A549 (cell line): ENCODE measurements at regions not wholly inside any gene's neighbourhood (a gene's known extent, or its start where the extent isn't known, plus 50 kb on each side); places are given as distances from the start of the nearest gene placed in this dataset.

Source experiments
- ATAC-seq, 2 experiments: fragments of 200-7000 bp in 1 of 2; fragments of >200 bp in 1 of 2; cut with Nextera tagmentation in 1 of 2; cut with Tn5 transposase in 1 of 2; 3 replicates each; pipeline versions ENCODE4 v1.8.0 to v1.9.1; 2018 to 2020; ENCODE audit warnings: mild to moderate bottlenecking in 1 of 2, moderate library complexity in 1 of 2
- CTCF ChIA-PET: fragments of 300-600 bp; sonication (Branson Sonifier 250); formaldehyde crosslinking; extraction: SDS; loops from one replicate; lab custom pipeline; 2021; ENCODE audit warnings: antibody characterized with exemption, inconsistent platforms; lab: Yijun Ruan, JAX
- POLR2A ChIA-PET: fragments of 350-600 bp; formaldehyde crosslinking; extraction: SDS; loops from one replicate; lab custom pipeline; 2021; ENCODE audit warnings: antibody characterized with exemption, inconsistent platforms; lab: Yijun Ruan, JAX
- DNase-seq, 2 experiments: peaks; one replicate each; pipeline versions ENCODE4 v3.0.0 to v3.0.0-alpha.2; 2011 to 2016; ENCODE audit warnings: low read depth in 1 of 2, low spot score in 1 of 2
- FAIRE-seq: peaks from 2 replicates; lab custom pipeline; 2011; peaks lifted over from hg19 to GRCh38; lab: Jason Lieb, UNC
- H3K27ac ChIP-seq, 2 experiments: fragments of >200 bp; sonication (Bioruptor Twin); formaldehyde crosslinking; 3 replicates each; pipeline ENCODE4 v1.5.1; 2016 to 2017
- H3K4me1 ChIP-seq: fragments of >200 bp; sonication (Bioruptor Twin); formaldehyde crosslinking; 3 replicates; pipeline ENCODE4 v1.6.1; 2016
- H3K4me2 ChIP-seq: fragments of >200 bp; sonication (Bioruptor Twin); formaldehyde crosslinking; 3 replicates; pipeline ENCODE4 v1.6.1; 2016
- H3K4me3 ChIP-seq: fragments of >200 bp; sonication (Bioruptor Twin); formaldehyde crosslinking; 3 replicates; pipeline ENCODE4 v1.5.1; 2016
- H3K9me3 ChIP-seq: fragments of >200 bp; sonication (Bioruptor Twin); formaldehyde crosslinking; 3 replicates; pipeline ENCODE4 v1.6.1; 2016
- BCL3 ChIP-seq: fragments of >200 bp; sonication (Bioruptor Twin); formaldehyde crosslinking; IDR thresholded peaks from 3 replicates; pipeline ENCODE4 v1.6.1; 2016
- BHLHE40 ChIP-seq: IDR thresholded peaks from 2 replicates; pipeline ENCODE4 v1.6.1; 2012; ENCODE audit warnings: low read depth, low read length, inconsistent platforms
- CBX2 ChIP-seq: fragments of 200-600 bp; sonication (generic); IDR thresholded peaks from 2 replicates; pipeline ENCODE4 v1.6.1; 2016; ENCODE audit warnings: low read depth, mild to moderate bottlenecking, borderline replicate concordance
- CEBPB ChIP-seq, 2 experiments: fragments of >200 bp in 1 of 2; sonication (Bioruptor Twin) in 1 of 2; formaldehyde crosslinking in 1 of 2; IDR thresholded peaks; 2 replicates each; pipeline ENCODE4 v1.6.1; 2012 to 2016
- CTCF ChIP-seq: fragments of >200 bp; sonication (Bioruptor Twin); formaldehyde crosslinking; IDR thresholded peaks from 3 replicates; pipeline ENCODE4 v1.5.1; 2016
- FOSB ChIP-seq: fragments of 250-450 bp; sonication (Bioruptor Pico); IDR thresholded peaks from 2 replicates; pipeline ENCODE4 v1.5.0; 2020; ENCODE audit warnings: mild to moderate bottlenecking, moderate library complexity
- FOXS1 ChIP-seq: fragments of 250-450 bp; sonication (Bioruptor Pico); IDR thresholded peaks from 2 replicates; pipeline ENCODE4 v1.5.0; 2020; ENCODE audit warnings: mild to moderate bottlenecking, moderate library complexity
- GATA3 ChIP-seq: IDR thresholded peaks from 2 replicates; pipeline ENCODE4 v1.6.1; 2012; ENCODE audit warnings: borderline replicate concordance
- HOXA7 ChIP-seq: fragments of 250-450 bp; sonication (Bioruptor Pico); IDR thresholded peaks from 2 replicates; pipeline ENCODE4 v1.5.0; 2020; ENCODE audit warnings: mild to moderate bottlenecking, moderate library complexity
- JUNB ChIP-seq: fragments of >200 bp; sonication (Bioruptor Twin); formaldehyde crosslinking; IDR thresholded peaks from 2 replicates; pipeline ENCODE4 v1.6.1; 2016
- MAFK ChIP-seq: fragments of 450-650 bp; IDR thresholded peaks from 2 replicates; pipeline ENCODE4 v1.6.1; 2014; ENCODE audit not compliant: partially characterized antibody
- MAX ChIP-seq: IDR thresholded peaks from 2 replicates; pipeline ENCODE4 v1.6.1; 2012
- MAZ ChIP-seq: fragments of 150-350 bp; IDR thresholded peaks from 2 replicates; pipeline ENCODE4 v1.6.1; 2014; ENCODE audit warnings: antibody characterized with exemption, low read depth, low read length, borderline replicate concordance
- MYC ChIP-seq: IDR thresholded peaks from 2 replicates; pipeline ENCODE4 v1.6.1; 2012; ENCODE audit warnings: mild to moderate bottlenecking, inconsistent platforms, low read length, improper control_type of control experiment, borderline replicate concordance
- POLR2AphosphoS2 ChIP-seq: conservative IDR thresholded peaks from 2 replicates; pipeline ENCODE4 v1.6.1; 2012; ENCODE audit warnings: low read length, improper control_type of control experiment, inconsistent platforms
- REST ChIP-seq: fragments of 200-600 bp; sonication (generic); IDR thresholded peaks from 2 replicates; pipeline ENCODE4 v1.6.1; 2016; ENCODE audit warnings: antibody characterized with exemption, mild to moderate bottlenecking, moderate library complexity
- RNF2 ChIP-seq: fragments of 200-600 bp; sonication (generic); IDR thresholded peaks from 2 replicates; pipeline ENCODE4 v1.6.1; 2016; ENCODE audit warnings: low read depth, mild to moderate bottlenecking, antibody characterized with exemption, moderate library complexity, borderline replicate concordance
- SMC3 ChIP-seq: fragments of >200 bp; sonication (Bioruptor Twin); formaldehyde crosslinking; IDR thresholded peaks from 3 replicates; pipeline ENCODE4 v1.6.1; 2018; ENCODE audit warnings: inconsistent platforms
- TFCP2L1 ChIP-seq: fragments of 250-450 bp; sonication (Bioruptor Pico); IDR thresholded peaks from 2 replicates; pipeline ENCODE4 v1.5.0; 2021; ENCODE audit warnings: mild to moderate bottlenecking
- TP53 ChIP-seq: fragments of 250-450 bp; sonication (Bioruptor Pico); IDR thresholded peaks from 2 replicates; pipeline ENCODE4 v1.5.0; 2021; ENCODE audit warnings: mild to moderate bottlenecking, moderate library complexity
- ZFP36 ChIP-seq: fragments of 450-650 bp; IDR thresholded peaks from 2 replicates; pipeline ENCODE4 v1.6.1; 2014; ENCODE audit warnings: borderline replicate concordance; ENCODE audit not compliant: partially characterized antibody
- WGBS: methylation state at CpG from one replicate; pipeline ENCODE4 v1.1.6; 2017; ENCODE audit errors: missing lambda C conversion rate; 5-methylcytosine and 5-hydroxymethylcytosine counted together
- TF ChIP-seq, protein P1 (sequence below): fragments of >200 bp; sonication (Bioruptor Twin); formaldehyde crosslinking; IDR thresholded peaks from 2 replicates; pipeline ENCODE4 v1.6.1; 2016
- TF ChIP-seq, protein P2 (sequence below): fragments of 450-650 bp; IDR thresholded peaks from 2 replicates; pipeline ENCODE4 v1.6.1; 2014; ENCODE audit warnings: antibody characterized with exemption
- TF ChIP-seq, protein P3 (sequence below): fragments of 150-350 bp; IDR thresholded peaks from 2 replicates; pipeline ENCODE4 v1.6.1; 2014; ENCODE audit warnings: low read depth, mild to moderate bottlenecking, low read length
- TF ChIP-seq, protein P4 (sequence below): fragments of 250-450 bp; sonication (Bioruptor Pico); IDR thresholded peaks from 2 replicates; pipeline ENCODE4 v1.5.0; 2021; ENCODE audit warnings: mild to moderate bottlenecking, moderate library complexity, borderline replicate concordance

DNA sequence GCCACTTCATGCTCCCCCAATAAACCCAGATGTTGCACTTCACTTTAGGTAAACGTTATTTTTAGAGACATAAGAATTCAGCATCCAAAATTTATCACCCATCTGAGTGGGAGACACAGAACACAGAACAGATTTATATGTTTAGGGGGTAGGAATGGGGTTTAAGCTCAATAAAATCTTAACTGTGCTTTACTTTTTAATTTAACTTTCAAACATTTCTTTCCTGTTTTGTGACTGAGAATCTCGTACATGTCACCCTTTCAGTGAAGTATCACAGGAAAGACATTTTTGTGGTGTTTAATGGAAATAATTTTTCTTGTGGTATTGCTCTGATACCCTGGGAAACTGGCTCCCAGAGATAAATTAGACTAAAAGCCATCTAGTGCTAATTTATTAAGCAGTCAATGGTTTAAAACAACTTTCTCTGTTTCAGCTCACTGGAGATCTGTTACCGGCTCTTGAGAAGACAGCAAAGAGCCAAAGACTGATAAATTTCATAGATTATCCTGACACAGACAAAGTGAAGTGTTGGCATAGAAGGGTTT is 148.0 kb upstream of the BMP4 start:
- DNase-seq (no peak), FAIRE-seq (no peak), ATAC-seq (no peak)
- ChIA-PET POLR2A (no interaction called here), CTCF (interaction anchor here (1.4 to 1.5 kb wide), 2 partner anchors 10 to 243 kb away, joined by 3 to 5 read pairs; no protein-coding TSS in a partner anchor)
- 49% methylated on average over 3 of the region's 3 CpGs for WGBS
- H3K4me1 ChIP-seq, result peaks cover 22% of the 10 kb centered on the region
- no peaks in the 10 kb centered on the region for H3K9me3 ChIP-seq
- H3K4me3 ChIP-seq, result no peak overlapping the region
- TF ChIP-seq, protein P1, sequence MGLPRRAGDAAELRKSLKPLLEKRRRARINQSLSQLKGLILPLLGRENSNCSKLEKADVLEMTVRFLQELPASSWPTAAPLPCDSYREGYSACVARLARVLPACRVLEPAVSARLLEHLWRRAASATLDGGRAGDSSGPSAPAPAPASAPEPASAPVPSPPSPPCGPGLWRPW, result no peak
- TF ChIP-seq CBX2 (no peak), HOXA7 (CRISPR knock-in tag) (no peak), MAFK (no peak), JUNB (no peak), GATA3 (no peak), CTCF (no peak), TP53 (CRISPR knock-in tag) (no peak), TFCP2L1 (no peak)
- TF ChIP-seq, protein P2, sequence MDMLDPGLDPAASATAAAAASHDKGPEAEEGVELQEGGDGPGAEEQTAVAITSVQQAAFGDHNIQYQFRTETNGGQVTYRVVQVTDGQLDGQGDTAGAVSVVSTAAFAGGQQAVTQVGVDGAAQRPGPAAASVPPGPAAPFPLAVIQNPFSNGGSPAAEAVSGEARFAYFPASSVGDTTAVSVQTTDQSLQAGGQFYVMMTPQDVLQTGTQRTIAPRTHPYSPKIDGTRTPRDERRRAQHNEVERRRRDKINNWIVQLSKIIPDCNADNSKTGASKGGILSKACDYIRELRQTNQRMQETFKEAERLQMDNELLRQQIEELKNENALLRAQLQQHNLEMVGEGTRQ, result no peak
- H3K27ac ChIP-seq, result no peak overlapping the region
- H3K4me2 ChIP-seq, result no peak overlapping the region

DNA sequence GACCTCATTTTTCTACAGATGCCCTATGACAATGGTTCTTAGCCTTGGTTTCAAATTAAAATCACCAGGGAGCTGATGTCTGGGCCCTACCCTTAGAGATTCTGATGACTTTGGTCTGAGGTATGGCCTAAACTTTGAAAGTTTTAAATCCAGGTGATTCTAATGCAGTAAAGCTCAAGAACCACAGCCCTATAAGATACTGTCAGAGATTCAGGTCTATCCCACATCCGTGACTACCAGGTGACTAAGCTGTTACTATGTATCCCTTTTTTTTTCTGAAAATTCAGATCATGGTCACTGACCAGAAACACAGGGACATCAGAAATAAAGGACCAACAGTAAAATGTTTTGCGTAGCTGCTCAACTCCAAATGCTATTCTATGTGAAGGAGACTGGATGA is 148.8 kb upstream of the BMP4 start:
- Histone ChIP-seq H3K4me1 (peaks cover 22% of the 10 kb centered on the region), H3K9me3 (no peaks in the 10 kb centered on the region), H3K27ac (no peak overlapping the region), H3K4me2 (no peak overlapping the region), H3K4me3 (no peak overlapping the region)
- ChIA-PET CTCF (interaction anchor here (1.4 to 1.5 kb wide), 2 partner anchors 11 to 242 kb away, joined by 3 to 5 read pairs; no protein-coding TSS in a partner anchor), POLR2A (no interaction called here)
- WGBS, result 84% methylated on average over 2 of the region's 2 CpGs
- DNase-seq (no peak), FAIRE-seq (no peak), ATAC-seq (no peak)
- TF ChIP-seq FOXS1 (no peak), TP53 (CRISPR knock-in tag) (no peak), GATA3 (no peak), SMC3 (no peak), FOSB (no peak), ZFP36 (no peak), RNF2 (no peak), REST (no peak), MAX (no peak), MAZ (no peak), POLR2AphosphoS2 (no peak), MYC (no peak), BHLHE40 (no peak), BCL3 (no peak), CEBPB (IDR thresholded peaks at IDR 0.05) (no peak)
- TF ChIP-seq, protein P3, sequence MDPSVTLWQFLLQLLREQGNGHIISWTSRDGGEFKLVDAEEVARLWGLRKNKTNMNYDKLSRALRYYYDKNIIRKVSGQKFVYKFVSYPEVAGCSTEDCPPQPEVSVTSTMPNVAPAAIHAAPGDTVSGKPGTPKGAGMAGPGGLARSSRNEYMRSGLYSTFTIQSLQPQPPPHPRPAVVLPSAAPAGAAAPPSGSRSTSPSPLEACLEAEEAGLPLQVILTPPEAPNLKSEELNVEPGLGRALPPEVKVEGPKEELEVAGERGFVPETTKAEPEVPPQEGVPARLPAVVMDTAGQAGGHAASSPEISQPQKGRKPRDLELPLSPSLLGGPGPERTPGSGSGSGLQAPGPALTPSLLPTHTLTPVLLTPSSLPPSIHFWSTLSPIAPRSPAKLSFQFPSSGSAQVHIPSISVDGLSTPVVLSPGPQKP, result no peak
- TF ChIP-seq, protein P4, sequence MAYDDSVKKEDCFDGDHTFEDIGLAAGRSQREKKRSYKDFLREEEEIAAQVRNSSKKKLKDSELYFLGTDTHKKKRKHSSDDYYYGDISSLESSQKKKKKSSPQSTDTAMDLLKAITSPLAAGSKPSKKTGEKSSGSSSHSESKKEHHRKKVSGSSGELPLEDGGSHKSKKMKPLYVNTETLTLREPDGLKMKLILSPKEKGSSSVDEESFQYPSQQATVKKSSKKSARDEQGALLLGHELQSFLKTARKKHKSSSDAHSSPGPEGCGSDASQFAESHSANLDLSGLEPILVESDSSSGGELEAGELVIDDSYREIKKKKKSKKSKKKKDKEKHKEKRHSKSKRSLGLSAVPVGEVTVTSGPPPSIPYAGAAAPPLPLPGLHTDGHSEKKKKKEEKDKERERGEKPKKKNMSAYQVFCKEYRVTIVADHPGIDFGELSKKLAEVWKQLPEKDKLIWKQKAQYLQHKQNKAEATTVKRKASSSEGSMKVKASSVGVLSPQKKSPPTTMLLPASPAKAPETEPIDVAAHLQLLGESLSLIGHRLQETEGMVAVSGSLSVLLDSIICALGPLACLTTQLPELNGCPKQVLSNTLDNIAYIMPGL (CRISPR knock-in tag), result no peak
